Tibial nerve (tissue), 4 donors: ENCODE measurements at regions not wholly inside any gene's neighbourhood (a gene's known extent, or its start where the extent isn't known, plus 50 kb on each side); places are given as distances from the start of the nearest gene placed in this dataset.
A peak's percentile ranks its signal among the peaks of the same experiment; 100 is the strongest.
"Not testable (repeated sequence)": the region's sequence is repeated elsewhere in the genome, so short reads cannot be mapped to it uniquely, and the experiment has no call there.

ENCODE experiments used
- DNase-seq, 2 donors: peaks; one replicate each; pipeline ENCODE4 v3.0.0-alpha.2; 2019; ENCODE audit warnings: low spot score in 2 of 2
- H3K27ac ChIP-seq, 4 donors: fragments of 200-600 bp; sonication (generic) in 3 of 4; one replicate each; pipeline ENCODE4 v1.5.1; 2017 to 2019; ENCODE audit warnings: mild to moderate bottlenecking in 1 of 4
- H3K27me3 ChIP-seq, 2 donors: fragments of 200-600 bp; sonication (generic) in 1 of 2; one replicate each; pipeline versions ENCODE4 v1.5.1 to v1.6.0; 2017 to 2019
- H3K36me3 ChIP-seq, 3 donors: fragments of 200-600 bp; sonication (generic); one replicate each; pipeline ENCODE4 v1.5.1; 2018 to 2019
- H3K4me1 ChIP-seq, 4 donors: fragments of 200-600 bp; sonication (generic) in 3 of 4; one replicate each; pipeline ENCODE4 v1.5.1; 2017 to 2019
- H3K4me3 ChIP-seq, 4 donors: fragments of 200-600 bp; sonication (generic) in 3 of 4; one replicate each; pipeline ENCODE4 v1.5.1; 2017 to 2019; ENCODE audit warnings: mild to moderate bottlenecking in 1 of 4, moderate library complexity in 1 of 4
- H3K9me3 ChIP-seq, 4 donors: fragments of 200-600 bp; sonication (generic) in 3 of 4; one replicate each; pipeline ENCODE4 v1.5.1; 2017 to 2019
- CTCF ChIP-seq, 5 experiments: fragments of 200-600 bp in 3 of 5; fragments of 450-650 bp in 2 of 5; sonication (generic) in 3 of 5; IDR thresholded peaks; one replicate each; pipeline ENCODE4 v1.5.1; 2016 to 2019; ENCODE audit warnings: antibody characterized with exemption in 5 of 5, mild to moderate bottlenecking in 3 of 5, moderate library complexity in 2 of 5
- EP300 ChIP-seq, 2 donors: sonication (generic); formaldehyde crosslinking; IDR thresholded peaks; one replicate each; pipeline ENCODE4 v1.6.1; 2017; ENCODE audit warnings: antibody characterized with exemption in 2 of 2, mild to moderate bottlenecking in 1 of 2
- POLR2A ChIP-seq, 2 donors: fragments of 450-650 bp; IDR thresholded peaks; one replicate each; pipeline ENCODE4 v1.6.1; 2017; ENCODE audit warnings: antibody characterized with exemption in 2 of 2, mild to moderate bottlenecking in 2 of 2, moderate library complexity in 2 of 2
- WGBS, 2 donors: methylation state at CpG; one replicate each; pipeline ENCODE4 v1.1.5; 2018; 5-methylcytosine and 5-hydroxymethylcytosine counted together

GRCh38 chr2:161488879-161489278 is 72.8 kb downstream of the TBR1 start:
- no peak overlapping the region for H3K4me3 ChIP-seq
- no peaks in the 10 kb centered on the region for H3K27me3 ChIP-seq
- no peak for TF ChIP-seq POLR2A (IDR thresholded peaks at IDR 0.05)
- 73 to 84% methylated on average over 1 of the region's 1 CpG for WGBS, 2 donors
- no peaks in the 10 kb centered on the region for H3K4me1 ChIP-seq
- H3K27ac ChIP-seq = no peak overlapping the region
- no peaks in the 10 kb centered on the region for H3K9me3 ChIP-seq
- no peak for DNase-seq
- H3K36me3 ChIP-seq = no peaks in the 10 kb centered on the region

- peak overlapping the region in 2 of 4 donors; percentile 10 to 15 for H3K4me3 ChIP-seq
- not testable (repeated sequence) for DNase-seq, H3K27me3 ChIP-seq, H3K4me1 ChIP-seq, H3K27ac ChIP-seq, H3K9me3 ChIP-seq, H3K36me3 ChIP-seq
- WGBS, 2 donors = 57 to 63% methylated on average over 15 of the region's 15 CpGs
Measured at GRCh38 chr2:161500892-161501610, 85.0 kb downstream of the TBR1 start.

GRCh38 chr2:161502279-161502678 is 86.2 kb downstream of the TBR1 start:
- H3K9me3 ChIP-seq, H3K36me3 ChIP-seq, H3K4me3 ChIP-seq, H3K27me3 ChIP-seq, DNase-seq, H3K27ac ChIP-seq, H3K4me1 ChIP-seq: not testable (repeated sequence)
- WGBS, 2 donors = 68 to 79% methylated on average over 6 of the region's 6 CpGs

GRCh38 chr2:161504628-161505289 is 88.7 kb downstream of the TBR1 start:
- 82 to 93% methylated on average over 9 of the region's 9 CpGs for WGBS, 2 donors
- not testable (repeated sequence) for DNase-seq

GRCh38 chr2:161505466-161505865 is 89.4 kb downstream of the TBR1 start:
- not testable (repeated sequence) for H3K4me1 ChIP-seq, DNase-seq, H3K27me3 ChIP-seq, H3K36me3 ChIP-seq, H3K9me3 ChIP-seq, H3K4me3 ChIP-seq, H3K27ac ChIP-seq
- 89% methylated on average over 7 of the region's 7 CpGs for WGBS, 2 donors

More at GRCh38 chr2:161504628-161505289, 88.7 kb downstream of the TBR1 start:
- not testable (repeated sequence) for H3K36me3 ChIP-seq, H3K4me3 ChIP-seq, H3K27ac ChIP-seq, H3K4me1 ChIP-seq, H3K27me3 ChIP-seq, H3K9me3 ChIP-seq

GRCh38 chr2:161513295-161514032 is 97.4 kb downstream of the TBR1 start:
- H3K27ac ChIP-seq, H3K36me3 ChIP-seq, H3K4me3 ChIP-seq, H3K27me3 ChIP-seq, H3K4me1 ChIP-seq, DNase-seq: not testable (repeated sequence)
- peaks cover 0 to 18% (median 1%) of the 10 kb centered on the region in 4 donors for H3K9me3 ChIP-seq
- 60% methylated on average over 10 of the region's 10 CpGs for WGBS, 2 donors

GRCh38 chr2:161522796-161523195 is 101.4 kb upstream of the SLC4A10 start:
- no peaks in the 10 kb centered on the region for H3K27me3 ChIP-seq
- H3K4me1 ChIP-seq = no peaks in the 10 kb centered on the region
- no peaks in the 10 kb centered on the region for H3K36me3 ChIP-seq
- H3K27ac ChIP-seq = no peak overlapping the region
- H3K4me3 ChIP-seq = no peak overlapping the region
- H3K9me3 ChIP-seq = peaks cover 0 to 49% (median 7%) of the 10 kb centered on the region in 4 donors
- TF ChIP-seq CTCF (IDR thresholded peaks at IDR 0.05) (no peak), EP300 (IDR thresholded peaks at IDR 0.05) (no peak), POLR2A (IDR thresholded peaks at IDR 0.05) (no peak)
- no peak for DNase-seq

- Histone ChIP-seq H3K36me3 (no peaks in the 10 kb centered on the region), H3K27me3 (no peaks in the 10 kb centered on the region), H3K9me3 (peaks cover 0 to 18% (median 2%) of the 10 kb centered on the region in 4 donors), H3K4me1 (no peaks in the 10 kb centered on the region), H3K27ac (no peak overlapping the region), H3K4me3 (no peak overlapping the region)
- no peak for DNase-seq
- TF ChIP-seq EP300 (IDR thresholded peaks at IDR 0.05) (no peak), POLR2A (IDR thresholded peaks at IDR 0.05) (no peak), CTCF (IDR thresholded peaks at IDR 0.05) (no peak)
- 100% methylated on average over 1 of the region's 1 CpG for whole genome bisulfite sequencing, 2 donors
Measured at GRCh38 chr2:161533218-161533617, 91.0 kb upstream of the SLC4A10 start.
